ENCODE measurements at regions not wholly inside any gene's neighbourhood (a gene's known extent, or its start where the extent isn't known, plus 50 kb on each side); places are given as distances from the start of the nearest gene placed in this dataset.

DNA sequence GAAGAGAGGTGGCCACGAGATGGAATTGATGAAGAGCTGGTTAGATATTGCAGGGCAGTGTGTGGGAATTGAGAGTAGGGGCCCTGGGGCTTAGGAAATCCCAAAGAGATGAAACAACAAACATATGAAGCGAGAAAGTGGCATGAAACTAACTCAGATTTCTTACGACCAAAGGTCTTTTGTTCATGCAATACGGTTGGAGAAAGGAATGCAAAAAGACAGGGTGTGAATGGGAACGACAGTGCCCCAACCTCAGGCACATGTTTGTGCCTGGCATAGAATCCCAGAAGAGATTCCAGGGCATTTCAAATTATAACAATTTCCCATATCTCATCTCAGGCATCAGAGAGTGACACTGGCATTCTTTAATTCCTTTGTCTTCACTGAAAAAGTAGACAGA is 199.2 kb downstream of the ACTL7B start:
- Histone ChIP-seq H3K27ac (ENCODE audit: low read depth, low read length) (no peak overlapping the region), H3K4me1 (ENCODE audit: control insufficient read depth, low read length) (no peaks in the 10 kb centered on the region), H4K20me1 (ENCODE audit: control insufficient read depth, insufficient read depth, low read depth, low read length) (no peaks in the 10 kb centered on the region), H3F3A (ENCODE audit: control insufficient read depth, insufficient read depth) (no peaks in the 10 kb centered on the region), H3K79me2 (ENCODE audit: control insufficient read depth, low read length) (no peaks in the 10 kb centered on the region), H3K27me3 (ENCODE audit: control insufficient read depth, low read length) (no peaks in the 10 kb centered on the region), H3K4me2 (ENCODE audit: low read length) (no peak overlapping the region), H3K9me3 (ENCODE audit: control insufficient read depth, insufficient read depth, low read length) (peaks cover 9% of the 10 kb centered on the region; the same call in 1 of the 2 replicates), H3K4me3 (ENCODE audit: low read length) (no peak overlapping the region), H3K36me3 (ENCODE audit: control insufficient read depth, low read length) (no peaks in the 10 kb centered on the region), H3K9me2 (replicated peaks; ENCODE audit: control insufficient read depth, low read length) (no peaks in the 10 kb centered on the region)
- no peak for TF ChIP-seq EZH2phosphoT487 (IDR thresholded peaks at IDR 0.05; ENCODE audit: borderline replicate concordance, low read length)
- TF ChIP-seq, protein P1, sequence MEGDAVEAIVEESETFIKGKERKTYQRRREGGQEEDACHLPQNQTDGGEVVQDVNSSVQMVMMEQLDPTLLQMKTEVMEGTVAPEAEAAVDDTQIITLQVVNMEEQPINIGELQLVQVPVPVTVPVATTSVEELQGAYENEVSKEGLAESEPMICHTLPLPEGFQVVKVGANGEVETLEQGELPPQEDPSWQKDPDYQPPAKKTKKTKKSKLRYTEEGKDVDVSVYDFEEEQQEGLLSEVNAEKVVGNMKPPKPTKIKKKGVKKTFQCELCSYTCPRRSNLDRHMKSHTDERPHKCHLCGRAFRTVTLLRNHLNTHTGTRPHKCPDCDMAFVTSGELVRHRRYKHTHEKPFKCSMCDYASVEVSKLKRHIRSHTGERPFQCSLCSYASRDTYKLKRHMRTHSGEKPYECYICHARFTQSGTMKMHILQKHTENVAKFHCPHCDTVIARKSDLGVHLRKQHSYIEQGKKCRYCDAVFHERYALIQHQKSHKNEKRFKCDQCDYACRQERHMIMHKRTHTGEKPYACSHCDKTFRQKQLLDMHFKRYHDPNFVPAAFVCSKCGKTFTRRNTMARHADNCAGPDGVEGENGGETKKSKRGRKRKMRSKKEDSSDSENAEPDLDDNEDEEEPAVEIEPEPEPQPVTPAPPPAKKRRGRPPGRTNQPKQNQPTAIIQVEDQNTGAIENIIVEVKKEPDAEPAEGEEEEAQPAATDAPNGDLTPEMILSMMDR (IDR thresholded peaks at IDR 0.05; ENCODE audit: low read depth, low read length, poor library complexity, severe bottlenecking): no peak

DNA sequence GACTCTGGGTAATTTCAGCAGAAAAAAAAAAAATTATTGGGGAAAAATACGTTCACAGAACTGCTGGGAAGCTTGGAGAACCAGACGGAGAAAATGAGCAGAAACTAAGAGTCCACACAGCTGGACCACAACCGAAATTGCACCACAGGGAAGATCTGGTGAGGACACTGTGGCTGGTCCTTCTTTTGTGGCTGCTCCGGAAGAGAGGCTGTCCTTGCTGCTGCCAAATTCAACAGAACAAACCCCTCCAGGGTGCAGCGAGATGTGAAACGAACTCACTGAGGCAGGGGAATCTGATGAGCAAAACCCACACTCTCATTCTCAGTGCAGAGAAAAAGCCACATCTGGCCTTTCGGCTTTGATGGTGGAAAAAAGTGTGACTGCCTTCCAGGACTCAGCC is 200.0 kb downstream of the ACTL7B start:
- no peaks in the 10 kb centered on the region for H3K9me2 ChIP-seq (replicated peaks; ENCODE audit: control insufficient read depth, low read length)
- no peak overlapping the region for H3K4me2 ChIP-seq (ENCODE audit: low read length)
- H3K4me1 ChIP-seq (ENCODE audit: control insufficient read depth, low read length): no peaks in the 10 kb centered on the region
- H3K4me3 ChIP-seq (ENCODE audit: low read length): no peak overlapping the region
- no peak for TF ChIP-seq EZH2phosphoT487 (IDR thresholded peaks at IDR 0.05; ENCODE audit: borderline replicate concordance, low read length)
- TF ChIP-seq, protein P1 (IDR thresholded peaks at IDR 0.05; ENCODE audit: low read depth, low read length, poor library complexity, severe bottlenecking): no peak
- no peaks in the 10 kb centered on the region for H4K20me1 ChIP-seq (ENCODE audit: control insufficient read depth, insufficient read depth, low read depth, low read length)
- peaks cover 7% of the 10 kb centered on the region; the same call in 1 of the 2 replicates for H3K9me3 ChIP-seq (ENCODE audit: control insufficient read depth, insufficient read depth, low read length)
- H3K36me3 ChIP-seq (ENCODE audit: control insufficient read depth, low read length): no peaks in the 10 kb centered on the region
- no peak overlapping the region for H3K27ac ChIP-seq (ENCODE audit: low read depth, low read length)
- no peaks in the 10 kb centered on the region for H3K27me3 ChIP-seq (ENCODE audit: control insufficient read depth, low read length)
- no peaks in the 10 kb centered on the region for H3F3A ChIP-seq (ENCODE audit: control insufficient read depth, insufficient read depth)
- H3K79me2 ChIP-seq (ENCODE audit: control insufficient read depth, low read length): no peaks in the 10 kb centered on the region

DNA sequence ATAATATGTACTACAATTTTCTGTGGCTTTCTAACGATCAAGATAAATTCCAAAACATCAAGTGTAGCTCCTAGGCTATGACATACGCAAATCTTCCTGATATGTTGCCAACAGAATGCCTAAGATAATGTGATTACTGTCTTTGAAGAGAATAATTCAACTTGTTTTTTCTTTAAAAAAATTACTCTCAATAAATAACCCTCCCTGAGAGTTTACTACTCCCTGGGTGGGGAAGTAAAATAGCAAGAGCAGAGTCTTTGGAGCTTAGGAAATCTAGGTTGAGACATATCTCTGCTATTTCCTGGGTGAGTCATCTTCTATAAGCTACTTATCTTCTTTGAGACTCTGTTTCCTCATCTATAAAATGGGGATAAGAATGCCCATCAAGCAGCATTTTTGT is 201.2 kb downstream of the ACTL7B start:
- peaks cover 3% of the 10 kb centered on the region; the same call in 1 of the 2 replicates for H3K9me3 ChIP-seq (ENCODE audit: control insufficient read depth, insufficient read depth, low read length)
- TF ChIP-seq, protein P1 (IDR thresholded peaks at IDR 0.05; ENCODE audit: low read depth, low read length, poor library complexity, severe bottlenecking): no peak
- no peak for TF ChIP-seq EZH2phosphoT487 (IDR thresholded peaks at IDR 0.05; ENCODE audit: borderline replicate concordance, low read length)
- no peak overlapping the region for H3K4me2 ChIP-seq (ENCODE audit: low read length)
- H3K27me3 ChIP-seq (ENCODE audit: control insufficient read depth, low read length): no peaks in the 10 kb centered on the region
- no peak overlapping the region for H3K4me3 ChIP-seq (ENCODE audit: low read length)
- no peaks in the 10 kb centered on the region for H3K79me2 ChIP-seq (ENCODE audit: control insufficient read depth, low read length)
- no peaks in the 10 kb centered on the region for H3K4me1 ChIP-seq (ENCODE audit: control insufficient read depth, low read length)
- H3K27ac ChIP-seq (ENCODE audit: low read depth, low read length): no peak overlapping the region
- no peaks in the 10 kb centered on the region for H3K36me3 ChIP-seq (ENCODE audit: control insufficient read depth, low read length)
- H3F3A ChIP-seq (ENCODE audit: control insufficient read depth, insufficient read depth): no peaks in the 10 kb centered on the region
- no peaks in the 10 kb centered on the region for H4K20me1 ChIP-seq (ENCODE audit: control insufficient read depth, insufficient read depth, low read depth, low read length)
- no peaks in the 10 kb centered on the region for H3K9me2 ChIP-seq (replicated peaks; ENCODE audit: control insufficient read depth, low read length)
